ENCODE measurements at regions not wholly inside any gene's neighbourhood (a gene's known extent, or its start where the extent isn't known, plus 50 kb on each side); places are given as distances from the start of the nearest gene placed in this dataset.

DNA sequence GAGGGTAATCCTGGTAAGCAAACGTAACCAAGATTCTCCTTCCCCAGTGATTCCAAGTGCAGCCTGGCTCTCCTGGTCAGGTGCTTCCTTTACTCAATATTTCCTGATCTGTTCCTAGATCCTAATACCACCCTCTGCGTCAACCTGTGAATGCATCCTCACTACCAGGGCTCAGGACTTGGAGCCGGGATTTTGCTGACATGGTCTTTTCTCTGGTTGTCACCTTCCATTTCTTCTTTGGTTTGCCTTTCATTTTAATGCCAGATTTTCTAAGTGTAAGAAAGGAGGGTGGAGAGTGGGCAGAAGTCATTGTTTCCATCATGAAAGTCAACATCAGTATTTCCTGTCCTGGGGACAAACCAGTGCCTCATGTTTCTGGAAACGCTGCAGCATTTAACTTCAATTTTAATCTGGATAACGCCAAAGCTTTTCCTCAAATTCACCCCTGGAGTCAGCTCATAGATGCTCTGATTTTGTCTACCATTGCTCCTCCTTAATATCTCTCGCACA is 210.4 kb upstream of the ZNF32 start:
- H3K9me3 Mint-ChIP-seq: no peaks in the 10 kb centered on the region
- H3K4me1 Mint-ChIP-seq: no peaks in the 10 kb centered on the region
- DNase-seq (no peak), ATAC-seq (replicated peaks) (no peak)
- H3K4me3 Mint-ChIP-seq: no peak overlapping the region
- H3K27ac Mint-ChIP-seq: no peak overlapping the region
- H3K36me3 Mint-ChIP-seq: no peaks in the 10 kb centered on the region
- H3K27me3 Mint-ChIP-seq: no peaks in the 10 kb centered on the region

DNA sequence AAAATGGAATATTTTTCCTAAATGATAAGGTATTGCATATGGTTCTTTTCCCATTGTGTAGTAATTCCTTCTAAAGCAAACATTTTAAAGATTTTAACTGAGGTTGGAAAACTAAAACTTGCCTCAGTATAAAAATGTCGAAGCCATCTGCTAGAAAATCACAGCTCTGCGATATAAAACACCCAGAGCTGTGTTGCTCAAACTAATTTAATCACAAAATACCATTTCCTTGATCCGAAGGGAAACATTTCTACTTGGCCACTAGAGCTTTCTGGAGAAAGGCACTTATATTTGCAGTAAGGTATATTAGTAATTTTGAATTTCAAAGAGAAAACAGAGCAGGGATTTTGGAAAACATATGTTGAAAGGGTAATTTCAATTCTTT is 209.2 kb upstream of the ZNF32 start:
- no peaks in the 10 kb centered on the region for H3K9me3 Mint-ChIP-seq

DNA sequence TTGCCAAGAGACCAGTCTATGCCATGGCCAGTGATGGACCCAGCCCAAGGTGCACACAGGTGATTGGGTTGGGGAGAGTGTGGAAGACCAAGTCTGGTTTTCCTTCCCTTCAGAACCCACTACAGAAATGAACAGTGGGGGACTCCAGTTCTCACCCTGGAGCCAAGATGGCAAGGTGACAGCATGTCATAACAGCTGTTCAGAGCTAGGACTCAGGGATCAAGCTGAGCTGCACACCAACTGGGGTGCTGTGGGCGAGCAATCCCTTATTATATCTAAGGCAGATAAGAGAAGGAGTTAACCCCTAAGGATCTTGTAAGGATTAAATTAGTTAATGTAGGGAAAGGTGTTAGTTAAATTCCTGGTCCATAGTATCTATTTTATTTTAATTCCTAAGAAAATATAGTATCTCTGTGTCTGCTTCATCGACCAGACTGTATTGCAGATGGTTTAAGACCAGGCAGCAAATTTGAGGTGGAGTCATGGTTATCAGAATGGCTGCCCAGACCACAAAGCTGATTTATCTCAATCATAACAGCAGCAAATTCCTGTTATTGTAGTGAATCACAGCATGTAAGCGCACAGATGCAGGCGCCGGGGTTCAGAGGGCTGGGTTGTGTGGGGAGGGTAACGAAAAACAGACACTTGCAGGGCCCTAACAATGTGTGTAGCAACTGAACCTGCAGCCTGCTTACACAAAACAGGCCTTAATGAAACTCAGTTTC is 208.7 kb upstream of the ZNF32 start:
- no peaks in the 10 kb centered on the region for H3K4me1 Mint-ChIP-seq
- H3K27me3 Mint-ChIP-seq: no peaks in the 10 kb centered on the region
- no peak overlapping the region for H3K27ac Mint-ChIP-seq
- DNase-seq: no peak
- ATAC-seq (replicated peaks): no peak
- no peak overlapping the region for H3K4me3 Mint-ChIP-seq
- no peaks in the 10 kb centered on the region for H3K36me3 Mint-ChIP-seq
- no peaks in the 10 kb centered on the region for H3K9me3 Mint-ChIP-seq

More for the DNA sequence above, 209.2 kb upstream of the ZNF32 start:
- DNase-seq (no peak), ATAC-seq (replicated peaks) (no peak)
- H3K4me1 Mint-ChIP-seq: no peaks in the 10 kb centered on the region
- no peak overlapping the region for H3K4me3 Mint-ChIP-seq
- no peak overlapping the region for H3K27ac Mint-ChIP-seq
- H3K27me3 Mint-ChIP-seq: no peaks in the 10 kb centered on the region
- H3K36me3 Mint-ChIP-seq: no peaks in the 10 kb centered on the region

DNA sequence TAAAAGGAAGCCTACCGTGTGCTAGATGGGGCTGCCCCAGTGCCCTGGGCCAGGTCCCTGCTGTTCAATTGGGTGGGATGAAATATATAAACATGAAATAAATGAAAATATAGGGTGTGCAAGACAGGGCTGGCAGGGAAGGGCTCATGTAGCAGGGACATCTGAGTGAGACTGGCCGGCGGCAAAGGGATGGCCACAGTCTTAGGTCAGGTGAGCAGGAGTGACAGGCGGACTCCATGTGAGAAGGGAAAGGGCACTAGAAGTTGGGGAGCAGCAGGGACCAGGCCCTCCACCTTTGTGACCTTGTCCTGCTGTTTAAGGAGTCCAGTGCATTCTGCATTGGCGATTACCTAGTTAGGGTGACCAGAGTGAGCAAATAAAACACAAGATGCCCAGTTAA is 207.6 kb upstream of the ZNF32 start:
- Mint-ChIP-seq H3K27ac (no peak overlapping the region), H3K9me3 (no peaks in the 10 kb centered on the region), H3K4me1 (no peaks in the 10 kb centered on the region)

DNA sequence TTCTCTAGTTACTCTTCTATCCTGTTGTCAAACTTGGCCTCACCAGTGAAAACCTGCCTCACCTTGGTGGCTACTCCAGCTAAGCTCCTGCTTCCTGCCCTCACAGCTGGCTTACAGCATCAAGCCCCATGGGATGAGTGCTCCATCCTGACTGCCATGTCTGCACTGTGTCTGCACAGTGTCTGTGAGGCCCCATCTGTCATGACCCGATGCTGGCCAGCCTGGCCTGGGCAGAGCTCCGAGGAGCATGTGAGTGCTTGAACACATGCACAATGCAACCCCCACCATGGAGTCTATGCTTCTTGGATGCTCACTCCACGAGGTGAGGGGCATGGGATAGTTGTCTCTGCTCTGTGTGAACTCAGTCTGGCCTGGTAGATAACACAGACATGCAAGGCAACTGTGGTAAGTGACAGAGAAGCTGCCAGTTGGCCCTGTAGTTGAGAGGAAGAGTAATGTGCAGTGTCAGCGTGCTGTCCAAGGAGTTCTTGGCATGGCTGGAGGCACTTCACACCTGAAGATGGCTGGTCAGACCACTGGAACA is 207.1 kb upstream of the ZNF32 start:
- H3K27me3 Mint-ChIP-seq: no peaks in the 10 kb centered on the region
- peak in 1 of 2 donors; percentile 17 for ATAC-seq (replicated peaks)
- H3K9me3 Mint-ChIP-seq: no peaks in the 10 kb centered on the region
- H3K27ac Mint-ChIP-seq: no peak overlapping the region
- no peak for DNase-seq
- no peaks in the 10 kb centered on the region for H3K36me3 Mint-ChIP-seq
- no peak overlapping the region for H3K4me3 Mint-ChIP-seq
- no peaks in the 10 kb centered on the region for H3K4me1 Mint-ChIP-seq

More for the DNA sequence above, 207.6 kb upstream of the ZNF32 start:
- no peaks in the 10 kb centered on the region for H3K36me3 Mint-ChIP-seq
- DNase-seq: no peak
- H3K27me3 Mint-ChIP-seq: no peaks in the 10 kb centered on the region
- ATAC-seq (replicated peaks): no peak
- H3K4me3 Mint-ChIP-seq: no peak overlapping the region

DNA sequence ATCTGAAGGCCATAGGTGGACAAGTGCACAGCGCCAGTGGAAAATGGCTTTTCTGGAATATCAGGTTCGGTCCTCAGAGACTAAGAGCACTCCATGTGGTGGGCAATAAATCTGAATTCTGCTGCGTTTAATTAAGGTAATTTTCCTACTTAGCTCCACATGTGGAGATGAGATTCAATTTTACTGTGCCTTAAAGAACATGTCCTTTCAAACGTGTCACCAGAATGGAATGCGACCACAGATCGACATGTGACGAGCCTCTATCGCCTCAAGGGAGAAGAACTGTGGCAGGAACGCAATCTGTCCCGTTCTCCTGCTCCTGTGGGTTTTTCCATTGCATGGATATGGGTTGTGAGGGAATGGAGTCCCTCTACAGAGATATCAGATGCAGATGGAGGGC is 205.3 kb upstream of the ZNF32 start:
- Mint-ChIP-seq H3K36me3 (no peaks in the 10 kb centered on the region), H3K4me1 (no peaks in the 10 kb centered on the region), H3K4me3 (no peak overlapping the region), H3K27ac (no peak overlapping the region), H3K27me3 (no peaks in the 10 kb centered on the region), H3K9me3 (no peaks in the 10 kb centered on the region)
- DNase-seq (no peak), ATAC-seq (replicated peaks) (no peak)

DNA sequence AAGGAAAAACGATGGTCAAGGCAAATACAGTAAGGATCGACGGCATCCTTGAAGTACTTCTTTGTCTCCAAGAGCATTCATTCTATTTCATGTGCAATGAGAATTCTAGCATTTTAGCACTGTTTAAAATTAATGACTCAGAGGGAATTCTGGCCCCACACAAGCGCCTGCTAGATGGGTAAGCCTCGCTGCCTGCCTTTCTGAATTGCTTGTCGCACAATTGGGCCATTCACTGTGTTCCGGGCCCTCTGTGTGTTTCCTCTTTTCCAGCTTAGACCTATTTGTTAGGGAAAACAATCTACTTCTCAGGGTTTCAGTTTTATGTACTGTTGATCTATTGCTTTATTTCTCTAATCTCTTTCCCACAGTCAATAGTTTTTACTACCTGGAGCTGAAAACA is 204.7 kb upstream of the ZNF32 start:
- DNase-seq: no peak
- Mint-ChIP-seq H3K4me1 (no peaks in the 10 kb centered on the region), H3K36me3 (no peaks in the 10 kb centered on the region), H3K9me3 (no peaks in the 10 kb centered on the region), H3K27ac (no peak overlapping the region), H3K27me3 (no peaks in the 10 kb centered on the region), H3K4me3 (no peak overlapping the region)
- ATAC-seq (replicated peaks): no peak

DNA sequence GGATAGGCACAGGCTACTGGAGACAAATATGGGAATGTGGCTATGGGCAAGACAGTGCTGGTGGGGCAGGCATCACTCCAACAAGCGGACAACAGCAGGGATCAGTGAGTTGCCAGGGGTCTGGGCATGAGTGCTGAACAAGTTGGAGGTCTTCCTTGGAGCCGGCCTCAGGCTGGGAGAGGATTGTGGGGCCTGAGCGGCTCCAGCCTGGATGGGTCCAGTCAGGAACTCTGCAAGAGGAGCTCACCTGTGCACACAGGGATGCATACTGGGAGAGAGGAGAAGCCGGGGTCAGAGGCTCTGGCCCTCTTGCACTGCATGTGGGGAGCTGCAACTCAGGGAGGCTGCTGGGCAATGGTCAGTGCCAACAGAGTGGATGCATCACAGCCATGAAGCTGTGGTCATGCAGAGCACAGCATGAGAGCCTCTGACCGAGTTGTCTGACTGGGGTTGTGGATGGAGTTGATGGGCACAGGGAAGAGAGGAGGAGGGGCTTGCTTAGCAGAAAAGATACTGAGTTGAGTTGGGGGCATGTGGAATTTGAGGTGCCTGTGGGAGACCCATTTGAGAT is 204.0 kb upstream of the ZNF32 start:
- Mint-ChIP-seq H3K4me1 (no peaks in the 10 kb centered on the region), H3K9me3 (no peaks in the 10 kb centered on the region)

DNA sequence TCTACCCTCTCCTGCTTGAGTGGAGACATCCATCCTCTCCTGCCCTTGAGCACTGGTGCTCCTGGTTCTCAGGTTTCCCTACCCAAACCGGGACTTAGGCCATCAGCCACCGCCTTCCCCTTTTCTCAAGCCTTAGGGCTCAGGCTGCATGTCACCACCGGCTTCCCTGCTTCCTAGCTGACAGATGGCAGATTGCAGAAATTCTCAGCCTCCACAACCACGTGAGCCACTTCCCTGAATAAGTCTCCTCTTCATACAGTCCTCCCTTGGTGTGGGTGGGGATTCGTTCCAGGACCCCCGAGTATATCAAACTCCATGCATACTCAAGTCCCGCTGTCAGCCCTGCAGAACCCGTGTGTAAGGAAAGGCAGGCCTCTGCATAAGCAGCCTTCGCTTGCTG is 203.5 kb upstream of the ZNF32 start:
- H3K4me3 Mint-ChIP-seq: no peak overlapping the region
- no peak for DNase-seq
- no peak for ATAC-seq (replicated peaks)
- H3K4me1 Mint-ChIP-seq: no peaks in the 10 kb centered on the region
- no peak overlapping the region for H3K27ac Mint-ChIP-seq
- no peaks in the 10 kb centered on the region for H3K36me3 Mint-ChIP-seq
- no peaks in the 10 kb centered on the region for H3K9me3 Mint-ChIP-seq
- no peaks in the 10 kb centered on the region for H3K27me3 Mint-ChIP-seq

More for the DNA sequence above, 204.0 kb upstream of the ZNF32 start:
- no peak overlapping the region for H3K4me3 Mint-ChIP-seq
- no peak overlapping the region for H3K27ac Mint-ChIP-seq
- DNase-seq: no peak
- no peak for ATAC-seq (replicated peaks)
- H3K36me3 Mint-ChIP-seq: no peaks in the 10 kb centered on the region
- no peaks in the 10 kb centered on the region for H3K27me3 Mint-ChIP-seq

DNA sequence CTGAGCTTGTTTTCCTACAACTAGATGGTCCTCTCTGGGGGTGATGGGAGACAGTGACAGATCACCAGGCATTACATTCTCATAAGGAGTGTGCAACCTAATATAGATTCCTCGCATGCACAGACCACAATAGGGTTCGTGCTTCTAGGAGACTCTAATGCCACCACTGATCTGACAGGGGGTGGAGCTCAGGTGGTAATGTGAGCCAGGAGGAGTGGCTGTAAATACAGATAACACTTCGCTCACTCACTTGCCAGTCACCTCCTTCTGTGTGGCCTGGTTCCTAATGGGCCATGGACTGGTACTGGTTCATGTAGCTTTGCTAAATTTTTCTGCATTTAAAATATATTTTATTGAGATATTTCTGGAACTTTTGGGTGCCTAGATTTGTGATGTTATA is 202.3 kb upstream of the ZNF32 start:
- no peak for DNase-seq
- no peak for ATAC-seq (replicated peaks)
- no peaks in the 10 kb centered on the region for H3K27me3 Mint-ChIP-seq
- no peak overlapping the region for H3K4me3 Mint-ChIP-seq
- no peaks in the 10 kb centered on the region for H3K4me1 Mint-ChIP-seq
- H3K9me3 Mint-ChIP-seq: no peaks in the 10 kb centered on the region
- no peak overlapping the region for H3K27ac Mint-ChIP-seq
- H3K36me3 Mint-ChIP-seq: no peaks in the 10 kb centered on the region

DNA sequence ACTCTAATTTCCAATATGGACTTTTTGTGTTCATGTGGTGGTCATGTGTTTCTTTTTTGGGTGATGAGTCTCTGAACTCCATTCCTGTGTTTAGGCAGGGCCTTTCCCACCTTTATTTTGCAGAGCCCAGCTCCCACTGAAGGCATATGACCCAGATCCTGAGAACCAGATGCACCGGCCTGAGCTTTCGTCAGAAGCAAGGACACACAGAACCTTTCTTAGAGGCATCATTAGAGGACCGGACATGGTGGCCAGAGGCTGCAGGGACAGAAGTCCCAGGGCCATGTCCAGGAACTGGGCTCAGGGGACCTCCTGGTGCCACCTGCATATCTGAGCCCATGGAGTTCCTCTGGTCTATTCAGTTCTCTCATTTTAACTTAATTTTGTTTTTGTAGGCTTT is 200.9 kb upstream of the ZNF32 start:
- Mint-ChIP-seq H3K9me3 (peaks cover 0 to 4% of the 10 kb centered on the region in 2 donors), H3K4me3 (no peak overlapping the region), H3K36me3 (no peaks in the 10 kb centered on the region), H3K27me3 (peaks cover 0 to 6% of the 10 kb centered on the region in 2 donors), H3K27ac (no peak overlapping the region), H3K4me1 (no peaks in the 10 kb centered on the region)
- DNase-seq: no peak
- ATAC-seq (replicated peaks): no peak

DNA sequence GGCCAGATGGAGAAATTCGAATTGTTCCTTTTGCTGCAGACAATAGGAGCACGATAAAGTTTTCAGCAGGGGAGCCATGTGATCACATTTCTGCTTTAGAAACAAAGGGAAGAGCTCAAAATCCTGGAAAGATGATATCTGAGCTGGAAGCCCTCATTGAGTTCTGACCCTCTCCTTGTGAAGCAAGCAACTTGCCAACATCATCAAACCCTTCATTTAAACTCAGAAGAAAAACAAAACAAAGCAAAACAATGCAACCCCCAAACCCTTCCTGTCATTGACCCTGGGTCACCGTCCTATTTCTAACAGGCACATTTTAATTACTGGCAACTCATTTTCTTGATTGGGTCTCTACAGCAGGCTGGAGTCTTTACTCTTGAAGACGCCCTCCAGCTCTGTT is 198.3 kb upstream of the ZNF32 start:
- no peak overlapping the region for H3K4me3 Mint-ChIP-seq
- peaks cover 0 to 4% of the 10 kb centered on the region in 2 donors for H3K9me3 Mint-ChIP-seq
- no peaks in the 10 kb centered on the region for H3K36me3 Mint-ChIP-seq
- no peak for ATAC-seq (replicated peaks)
- DNase-seq: no peak
- no peaks in the 10 kb centered on the region for H3K4me1 Mint-ChIP-seq
- peaks cover 6 to 7% of the 10 kb centered on the region in 2 donors for H3K27me3 Mint-ChIP-seq
- H3K27ac Mint-ChIP-seq: no peak overlapping the region

DNA sequence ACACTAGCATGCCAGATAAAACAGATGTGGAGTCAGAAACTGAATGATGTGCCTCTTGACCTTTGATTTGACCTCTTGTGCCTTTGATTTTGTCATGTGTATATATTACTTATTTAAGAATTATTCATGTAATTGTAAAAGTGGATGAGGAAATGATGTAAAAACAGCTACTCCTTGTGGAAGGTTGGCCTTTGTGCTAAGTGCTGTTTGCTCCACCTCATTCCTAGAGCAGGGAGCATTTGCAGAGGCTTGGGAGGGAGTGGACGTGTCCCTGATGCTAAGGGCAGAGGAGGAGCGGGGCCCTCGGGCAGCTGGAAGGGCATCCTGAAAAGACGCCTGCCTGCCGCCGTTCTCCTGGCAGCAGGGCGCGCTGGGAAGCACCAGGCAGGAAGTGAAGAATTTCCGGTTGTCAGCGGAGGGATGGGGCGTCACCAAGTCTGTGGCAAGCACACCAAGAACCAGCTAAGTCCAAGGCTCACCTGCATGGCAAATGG is 197.6 kb upstream of the ZNF32 start:
- no peak overlapping the region for H3K4me3 Mint-ChIP-seq
- peaks cover 0 to 4% of the 10 kb centered on the region in 2 donors for H3K9me3 Mint-ChIP-seq
- no peaks in the 10 kb centered on the region for H3K4me1 Mint-ChIP-seq
- no peak for ATAC-seq (replicated peaks)
- H3K36me3 Mint-ChIP-seq: no peaks in the 10 kb centered on the region
- no peak for DNase-seq
- H3K27ac Mint-ChIP-seq: no peak overlapping the region
- peaks cover 7 to 8% of the 10 kb centered on the region in 2 donors for H3K27me3 Mint-ChIP-seq

DNA sequence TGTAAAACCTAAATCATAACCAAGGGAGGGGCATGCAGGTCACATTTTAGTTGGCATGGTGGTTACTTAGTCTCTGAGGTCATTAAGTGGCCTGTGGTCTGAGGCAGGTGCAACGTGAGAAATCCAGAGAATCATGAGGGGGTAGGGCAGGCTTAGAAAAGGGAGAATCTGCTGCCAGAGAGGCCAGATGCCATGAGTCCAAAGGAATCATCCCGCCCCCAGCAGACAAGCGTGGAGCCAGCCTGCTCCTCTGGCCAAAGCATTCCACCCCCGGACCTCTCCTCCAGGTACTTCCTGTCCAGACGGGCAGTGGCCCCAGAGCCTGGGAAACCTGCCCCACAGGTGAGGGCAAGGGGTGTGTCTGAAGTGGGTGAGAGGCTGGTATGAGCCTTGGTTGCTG is 196.4 kb upstream of the ZNF32 start:
- Mint-ChIP-seq H3K4me3 (no peak overlapping the region), H3K36me3 (no peaks in the 10 kb centered on the region)

DNA sequence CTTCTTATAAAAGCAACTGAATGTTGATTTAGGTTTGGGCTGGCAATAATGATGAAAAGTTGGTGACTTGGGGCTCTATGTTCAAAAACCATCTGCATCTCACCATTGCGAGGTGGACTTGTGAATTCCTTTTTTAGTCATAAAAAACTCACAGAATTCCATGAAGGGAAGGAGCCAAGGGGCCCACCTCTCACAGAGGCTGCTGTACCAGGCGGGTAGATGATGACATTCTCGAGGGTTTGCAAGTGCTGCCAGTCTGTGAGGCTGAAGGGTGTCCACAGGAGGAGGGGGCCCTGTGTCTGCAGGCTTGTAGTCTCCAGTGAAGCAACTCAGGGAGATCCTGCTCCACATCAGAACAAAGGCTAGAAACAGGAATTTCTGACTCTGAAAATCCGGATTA is 195.5 kb upstream of the ZNF32 start:
- no peaks in the 10 kb centered on the region for H3K36me3 Mint-ChIP-seq
- H3K9me3 Mint-ChIP-seq: peaks cover 0 to 4% of the 10 kb centered on the region in 2 donors
- no peaks in the 10 kb centered on the region for H3K4me1 Mint-ChIP-seq
- no peak for ATAC-seq (replicated peaks)
- no peak overlapping the region for H3K27ac Mint-ChIP-seq
- peaks cover 8 to 18% of the 10 kb centered on the region in 2 donors for H3K27me3 Mint-ChIP-seq
- no peak for DNase-seq
- H3K4me3 Mint-ChIP-seq: no peak overlapping the region

More for the DNA sequence above, 196.4 kb upstream of the ZNF32 start:
- no peak overlapping the region for H3K27ac Mint-ChIP-seq
- DNase-seq (no peak), ATAC-seq (replicated peaks) (no peak)
- no peaks in the 10 kb centered on the region for H3K4me1 Mint-ChIP-seq
- peaks cover 8 to 12% of the 10 kb centered on the region in 2 donors for H3K27me3 Mint-ChIP-seq
- peaks cover 0 to 4% of the 10 kb centered on the region in 2 donors for H3K9me3 Mint-ChIP-seq

All from stimulated activated naive B cell treated with anti-CD40 and anti-IgM and Interleukin-4, amounts not matched to agents 10 μg/mL and 1 μg/mL and 100 μg/mL, for 72 hours (primary cell).